Neural progenitor cell (in vitro differentiated cells): ENCODE measurements at regions not wholly inside any gene's neighbourhood (a gene's known extent, or its start where the extent isn't known, plus 50 kb on each side); places are given as distances from the start of the nearest gene placed in this dataset.

ENCODE experiments used
- DNase-seq: peaks from one replicate; pipeline ENCODE4 v3.0.0-alpha.2; 2016; ENCODE audit warnings: low spot score
- H2AFZ ChIP-seq: fragments of 200-600 bp; sonication (generic); replicated peaks from 2 replicates; pipeline ENCODE4 v1.6.1; 2016; ENCODE audit warnings: antibody characterized with exemption
- H3F3A ChIP-seq: fragments of 200-600 bp; sonication (generic); 2 replicates; pipeline ENCODE4 v1.6.1; 2016; ENCODE audit warnings: antibody characterized with exemption, low read depth
- H3K27ac ChIP-seq: fragments of 200-600 bp; sonication (generic); 2 replicates; pipeline ENCODE4 v1.5.1; 2016; ENCODE audit warnings: mild to moderate bottlenecking
- H3K27me3 ChIP-seq: fragments of 200-600 bp; sonication (generic); 2 replicates; pipeline ENCODE4 v1.6.1; 2016; ENCODE audit warnings: mild to moderate bottlenecking, moderate library complexity
- H3K36me3 ChIP-seq: fragments of 200-600 bp; sonication (generic); 2 replicates; pipeline ENCODE4 v1.5.1; 2016
- H3K4me1 ChIP-seq: fragments of 200-600 bp; sonication (generic); 2 replicates; pipeline ENCODE4 v1.6.1; 2016; ENCODE audit warnings: mixed run types
- H3K4me2 ChIP-seq: fragments of 200-600 bp; sonication (generic); 2 replicates; pipeline ENCODE4 v1.6.1; 2016
- H3K4me3 ChIP-seq: fragments of 200-600 bp; sonication (generic); 2 replicates; pipeline ENCODE4 v1.5.1; 2016
- H3K79me2 ChIP-seq: fragments of 200-600 bp; sonication (generic); 2 replicates; pipeline ENCODE4 v1.6.1; 2016; ENCODE audit warnings: low read depth
- H3K9ac ChIP-seq: fragments of 200-600 bp; sonication (generic); 2 replicates; pipeline ENCODE4 v1.6.1; 2016
- H3K9me3 ChIP-seq: fragments of 200-600 bp; sonication (generic); 2 replicates; pipeline ENCODE4 v1.5.1; 2016; ENCODE audit warnings: low read depth
- H4K20me1 ChIP-seq: fragments of 200-600 bp; sonication (generic); 2 replicates; pipeline ENCODE4 v1.6.1; 2016; ENCODE audit warnings: low read depth
- H3K27ac Mint-ChIP-seq: 3 replicates; pipeline ENCODE4 v1.8.0; 2021; ENCODE audit warnings: mixed read lengths
- H3K27me3 Mint-ChIP-seq: 2 replicates; pipeline ENCODE4 v1.8.0; 2022; ENCODE audit warnings: low read depth, mild to moderate bottlenecking, inconsistent platforms, moderate library complexity, mixed read lengths; ENCODE audit not compliant: insufficient read depth
- H3K36me3 Mint-ChIP-seq: 3 replicates; pipeline ENCODE4 v1.8.0; 2021; ENCODE audit warnings: mixed read lengths
- H3K4me1 Mint-ChIP-seq: 3 replicates; pipeline ENCODE4 v1.8.0; 2021; ENCODE audit warnings: mixed read lengths
- H3K4me3 Mint-ChIP-seq: 3 replicates; pipeline ENCODE4 v1.8.0; 2021; ENCODE audit warnings: mild to moderate bottlenecking, moderate library complexity, mixed read lengths
- H3K9me3 Mint-ChIP-seq: 3 replicates; pipeline ENCODE4 v1.8.0; 2020; ENCODE audit warnings: mixed read lengths
- EZH2 ChIP-seq: fragments of 200-600 bp; sonication (generic); IDR thresholded peaks from 2 replicates; pipeline ENCODE4 v1.6.1; 2017; ENCODE audit warnings: antibody characterized with exemption, mild to moderate bottlenecking, moderate library complexity
- EZH2phosphoT487 ChIP-seq: fragments of 200-600 bp; sonication (generic); IDR thresholded peaks from 2 replicates; pipeline ENCODE4 v1.6.1; 2017; ENCODE audit warnings: antibody characterized with exemption
- TF ChIP-seq, protein P1 (sequence below): fragments of 200-600 bp; sonication (generic); IDR thresholded peaks from 2 replicates; pipeline ENCODE4 v1.5.1; 2017; ENCODE audit warnings: antibody characterized with exemption, mild to moderate bottlenecking

DNA sequence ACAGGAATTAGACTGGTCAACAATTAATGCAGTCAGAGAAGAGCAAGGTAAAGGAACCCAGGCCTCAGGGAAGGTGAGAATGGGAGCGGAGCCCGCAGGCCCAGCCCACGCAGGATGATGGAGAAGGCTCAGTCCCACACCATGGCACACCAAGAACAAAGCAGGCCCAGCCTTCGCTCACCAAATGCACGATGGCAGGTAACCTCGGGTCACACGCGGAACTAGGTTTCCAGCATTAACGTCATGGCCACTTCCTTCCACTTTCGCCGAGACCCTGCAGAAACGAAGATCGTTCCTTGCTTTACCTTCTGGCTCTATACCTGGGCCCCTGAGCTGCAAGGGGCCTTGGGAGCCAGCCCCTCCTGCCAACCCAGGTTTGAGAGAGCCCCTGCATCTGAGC lies 240.2 kb upstream of the C1orf174 start:
- no peak for DNase-seq
- Histone ChIP-seq H4K20me1 (no peaks in the 10 kb centered on the region), H3K79me2 (no peaks in the 10 kb centered on the region), H3F3A (peaks cover 7% of the 10 kb centered on the region), H3K27ac (no peak overlapping the region), H3K4me3 (no peak overlapping the region), H2AFZ (no peak overlapping the region), H3K9me3 (no peaks in the 10 kb centered on the region), H3K9ac (no peak overlapping the region), H3K4me2 (no peak overlapping the region), H3K36me3 (no peaks in the 10 kb centered on the region), H3K4me1 (no peaks in the 10 kb centered on the region), H3K27me3 (no peaks in the 10 kb centered on the region)
- Mint-ChIP-seq H3K27ac (no peak overlapping the region), H3K36me3 (no peaks in the 10 kb centered on the region), H3K9me3 (peaks cover 8% of the 10 kb centered on the region), H3K4me3 (no peak overlapping the region), H3K27me3 (peaks cover 6% of the 10 kb centered on the region), H3K4me1 (peaks cover 13% of the 10 kb centered on the region)
- TF ChIP-seq EZH2phosphoT487 (no peak), EZH2 (no peak)
- TF ChIP-seq, protein P1, sequence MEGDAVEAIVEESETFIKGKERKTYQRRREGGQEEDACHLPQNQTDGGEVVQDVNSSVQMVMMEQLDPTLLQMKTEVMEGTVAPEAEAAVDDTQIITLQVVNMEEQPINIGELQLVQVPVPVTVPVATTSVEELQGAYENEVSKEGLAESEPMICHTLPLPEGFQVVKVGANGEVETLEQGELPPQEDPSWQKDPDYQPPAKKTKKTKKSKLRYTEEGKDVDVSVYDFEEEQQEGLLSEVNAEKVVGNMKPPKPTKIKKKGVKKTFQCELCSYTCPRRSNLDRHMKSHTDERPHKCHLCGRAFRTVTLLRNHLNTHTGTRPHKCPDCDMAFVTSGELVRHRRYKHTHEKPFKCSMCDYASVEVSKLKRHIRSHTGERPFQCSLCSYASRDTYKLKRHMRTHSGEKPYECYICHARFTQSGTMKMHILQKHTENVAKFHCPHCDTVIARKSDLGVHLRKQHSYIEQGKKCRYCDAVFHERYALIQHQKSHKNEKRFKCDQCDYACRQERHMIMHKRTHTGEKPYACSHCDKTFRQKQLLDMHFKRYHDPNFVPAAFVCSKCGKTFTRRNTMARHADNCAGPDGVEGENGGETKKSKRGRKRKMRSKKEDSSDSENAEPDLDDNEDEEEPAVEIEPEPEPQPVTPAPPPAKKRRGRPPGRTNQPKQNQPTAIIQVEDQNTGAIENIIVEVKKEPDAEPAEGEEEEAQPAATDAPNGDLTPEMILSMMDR = no peak

DNA sequence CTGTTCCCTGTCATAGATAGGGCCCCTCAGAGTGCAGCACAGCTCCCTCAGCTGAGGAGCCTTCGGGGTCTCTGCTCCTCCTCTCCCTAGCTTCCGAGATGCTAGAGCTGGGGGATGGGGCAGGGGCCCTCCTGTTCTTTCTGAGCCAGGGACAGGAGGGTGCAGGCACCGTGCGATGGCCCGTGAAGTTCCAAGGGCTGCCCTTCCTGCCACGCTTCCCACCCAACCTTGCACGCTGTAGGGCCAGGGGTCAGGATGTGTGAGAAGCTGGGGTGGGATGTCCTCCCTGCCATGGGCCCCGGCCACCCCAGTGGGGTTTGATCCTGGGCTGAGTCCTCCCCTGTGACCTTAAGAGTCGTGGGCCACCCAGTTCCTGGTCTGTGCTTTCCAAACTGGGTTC lies 240.7 kb upstream of the C1orf174 start:
- H3K9me3 Mint-ChIP-seq = peaks cover 3% of the 10 kb centered on the region

DNA sequence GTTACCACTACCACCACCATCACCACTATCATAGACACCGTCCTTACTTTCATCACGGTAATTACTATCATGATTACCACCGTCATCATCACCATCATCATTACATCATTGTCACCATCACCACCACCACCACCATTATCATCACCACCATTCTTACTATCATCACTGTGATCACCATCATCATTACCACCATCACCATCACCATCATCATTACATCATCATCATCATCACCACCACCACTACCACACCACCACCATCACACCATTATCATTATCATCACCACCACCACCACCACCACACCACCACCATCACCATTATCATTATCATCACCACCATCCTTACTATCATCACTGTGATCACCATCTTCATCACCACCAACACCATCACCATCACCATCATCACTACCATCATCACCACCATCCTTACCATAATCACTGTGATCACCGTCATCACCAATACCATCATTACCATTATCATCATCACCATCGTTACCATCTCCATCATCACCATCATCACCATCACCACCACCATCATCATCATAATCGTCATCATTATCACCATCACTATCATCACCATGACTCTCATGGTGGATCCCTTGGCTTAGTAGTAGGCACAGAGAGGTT lies 244.4 kb upstream of the C1orf174 start:
- Histone ChIP-seq H3K4me3 (no peak overlapping the region), H3K27ac (no peak overlapping the region), H3K4me1 (no peaks in the 10 kb centered on the region), H3K79me2 (no peaks in the 10 kb centered on the region), H3K4me2 (no peak overlapping the region), H3K9ac (no peak overlapping the region), H3F3A (no peaks in the 10 kb centered on the region), H2AFZ (no peak overlapping the region), H3K36me3 (no peaks in the 10 kb centered on the region), H3K9me3 (no peaks in the 10 kb centered on the region), H4K20me1 (no peaks in the 10 kb centered on the region), H3K27me3 (no peaks in the 10 kb centered on the region)
- Mint-ChIP-seq H3K36me3 (no peaks in the 10 kb centered on the region), H3K27me3 (peaks cover 2% of the 10 kb centered on the region), H3K4me3 (no peak overlapping the region), H3K27ac (no peak overlapping the region), H3K9me3 (no peaks in the 10 kb centered on the region), H3K4me1 (peaks cover 7% of the 10 kb centered on the region)
- DNase-seq = no peak
- no peak for TF ChIP-seq EZH2
- TF ChIP-seq, protein P1 = no peak
- TF ChIP-seq EZH2phosphoT487 = no peak

More for the DNA sequence above, 240.7 kb upstream of the C1orf174 start:
- Mint-ChIP-seq H3K27ac (no peak overlapping the region), H3K27me3 (peaks cover 6% of the 10 kb centered on the region), H3K36me3 (no peaks in the 10 kb centered on the region), H3K4me3 (no peak overlapping the region), H3K4me1 (peaks cover 13% of the 10 kb centered on the region)
- Histone ChIP-seq H3K27ac (no peak overlapping the region), H3K9me3 (no peaks in the 10 kb centered on the region), H4K20me1 (no peaks in the 10 kb centered on the region), H3K27me3 (no peaks in the 10 kb centered on the region), H3K4me1 (no peaks in the 10 kb centered on the region), H3K9ac (no peak overlapping the region), H3K36me3 (no peaks in the 10 kb centered on the region), H3K4me2 (no peak overlapping the region), H3K79me2 (no peaks in the 10 kb centered on the region), H3F3A (peaks cover 6% of the 10 kb centered on the region), H3K4me3 (no peak overlapping the region), H2AFZ (no peak overlapping the region)
- DNase-seq = no peak
- TF ChIP-seq, protein P1 = no peak
- no peak for TF ChIP-seq EZH2phosphoT487
- no peak for TF ChIP-seq EZH2
